HL-60 (cell line): ENCODE measurements at regions not wholly inside any gene's neighbourhood (a gene's known extent, or its start where the extent isn't known, plus 50 kb on each side); places are given as distances from the start of the nearest gene placed in this dataset.

ENCODE experiments used
- DNase-seq, 2 experiments: peaks; one replicate each; pipeline ENCODE4 v3.0.0-alpha.2; 2010 to 2020; ENCODE audit warnings: low read depth in 1 of 2, low spot score in 1 of 2
- H3K27ac ChIP-seq: fragments of 250-450 bp; sonication (Bioruptor Pico); replicated peaks from 2 replicates; pipeline ENCODE4 v1.5.1; 2020; ENCODE audit warnings: mild to moderate bottlenecking, moderate library complexity
- H3K27me3 ChIP-seq: fragments of 250-450 bp; sonication (Bioruptor Pico); 2 replicates; pipeline ENCODE4 v1.5.1; 2021; ENCODE audit warnings: mild to moderate bottlenecking, moderate library complexity; ENCODE audit not compliant: insufficient read depth, poor library complexity, severe bottlenecking
- H3K4me3 ChIP-seq: replicated peaks from 2 replicates; pipeline ENCODE4 v1.5.1; 2011; ENCODE audit warnings: mild to moderate bottlenecking, control low read depth, low read length; ENCODE audit not compliant: insufficient read depth
- CTCF ChIP-seq: IDR thresholded peaks from one replicate; pipeline ENCODE4 v1.5.1; 2011; ENCODE audit warnings: low read length, control low read depth, inconsistent platforms; ENCODE audit not compliant: insufficient read depth
- GABPA ChIP-seq: IDR thresholded peaks from 2 replicates; pipeline ENCODE4 v1.6.1; 2012; ENCODE audit warnings: low read depth
- POLR2AphosphoS5 ChIP-seq: IDR thresholded peaks from 2 replicates; pipeline ENCODE4 v1.6.1; 2012; ENCODE audit warnings: low read depth
- REST ChIP-seq: IDR thresholded peaks from 2 replicates; pipeline ENCODE4 v1.6.1; 2012; ENCODE audit warnings: low read depth; ENCODE audit not compliant: insufficient replicate concordance
- SPI1 ChIP-seq: IDR thresholded peaks from 2 replicates; pipeline ENCODE4 v1.6.1; 2012; ENCODE audit warnings: low read depth, mild to moderate bottlenecking, borderline replicate concordance

GRCh38 chr21:14757533-14758327 is 211.6 kb upstream of the SAMSN1 start:
- H3K4me3 ChIP-seq, result no peak overlapping the region
- TF ChIP-seq CTCF (no peak), GABPA (no peak), REST (no peak), POLR2AphosphoS5 (no peak), SPI1 (no peak)
- H3K27ac ChIP-seq, result no peak overlapping the region
- no peaks in the 10 kb centered on the region for H3K27me3 ChIP-seq
- DNase-seq, result no peak

- Histone ChIP-seq H3K4me3 (no peak overlapping the region), H3K27ac (no peak overlapping the region), H3K27me3 (no peaks in the 10 kb centered on the region)
- TF ChIP-seq REST (no peak), SPI1 (0 out of 2 replicates have a peak, but pooled peaks have one; percentile 15), POLR2AphosphoS5 (no peak), CTCF (no peak)
- DNase-seq, result no peak
These were observed 209.0 kb upstream of the SAMSN1 start for GRCh38 chr21:14755086-14755485.

- no peaks in the 10 kb centered on the region for H3K27me3 ChIP-seq
- DNase-seq, result no peak
- TF ChIP-seq GABPA (no peak), SPI1 (no peak), POLR2AphosphoS5 (no peak), CTCF (no peak), REST (no peak)
- H3K4me3 ChIP-seq, result no peak overlapping the region
- H3K27ac ChIP-seq, result no peak overlapping the region
These were observed 208.6 kb upstream of the SAMSN1 start for GRCh38 chr21:14754682-14755081.
